GM12878 (cell line): ENCODE measurements at regions not wholly inside any gene's neighbourhood (a gene's known extent, or its start where the extent isn't known, plus 50 kb on each side); places are given as distances from the start of the nearest gene placed in this dataset.

ENCODE experiments used
- ATAC-seq: fragments of 200-7000 bp; cut with Tn5 transposase; 3 replicates; pipeline ENCODE4 v1.9.1; 2020; ENCODE audit warnings: mild to moderate bottlenecking, moderate library complexity
- BruUV-seq: library from RNA; stranded (reverse); fragments of 400-500 nt; replicated peaks from 2 replicates; lab custom pipeline; 2021; lab: Mats Ljungman, UMichigan
- CTCF ChIA-PET: fragments of 300-600 bp; sonication (Branson Sonifier 250); formaldehyde crosslinking; extraction: SDS; loops from one replicate; lab custom pipeline; 2021; ENCODE audit warnings: inconsistent platforms; lab: Yijun Ruan, JAX
- POLR2A ChIA-PET: fragments of 350-600 bp; formaldehyde crosslinking; extraction: SDS; loops from one replicate; lab custom pipeline; 2021; ENCODE audit warnings: inconsistent platforms; lab: Charles Lee
- RAD21 ChIA-PET: fragments of 300-600 bp; sonication (Branson Sonifier 250); formaldehyde crosslinking; loops from one replicate; lab custom pipeline; 2023; ENCODE audit warnings: antibody characterized with exemption; ENCODE audit not compliant: unreplicated experiment; lab: Charles Lee
- SMC1A ChIA-PET: fragments of 300-600 bp; sonication (Branson Sonifier 250); formaldehyde crosslinking; loops from one replicate; lab custom pipeline; 2023; ENCODE audit not compliant: unreplicated experiment, uncharacterized antibody; lab: Charles Lee
- DNase-seq: peaks from one replicate; pipeline ENCODE4 v3.0.0-alpha.2; 2011; ENCODE audit warnings: low read depth, low spot score
- FAIRE-seq: peaks from 3 replicates; lab custom pipeline; 2011; peaks lifted over from hg19 to GRCh38; lab: Jason Lieb, UNC
- H2AFZ ChIP-seq: 2 replicates; pipeline ENCODE4 v1.6.0; 2011; ENCODE audit warnings: low read depth, low read length, control low read depth; ENCODE audit not compliant: control insufficient read depth
- H3K27ac ChIP-seq: 2 replicates; pipeline ENCODE4 v1.5.1; 2011; ENCODE audit warnings: control low read depth; ENCODE audit not compliant: control insufficient read depth, insufficient read depth
- H3K27me3 ChIP-seq, 2 experiments: replicated peaks in 1 of 2; 2 replicates each; pipeline versions ENCODE4 v1.6.0 to v1.6.1; 2011; ENCODE audit warnings: low read length in 1 of 2; ENCODE audit not compliant: control insufficient read depth in 2 of 2, insufficient read depth in 2 of 2
- H3K36me3 ChIP-seq, 2 experiments: 2 replicates each; pipeline ENCODE4 v1.5.1; 2011; ENCODE audit warnings: low read length in 1 of 2; ENCODE audit not compliant: control insufficient read depth in 2 of 2, insufficient read depth in 2 of 2
- H3K4me1 ChIP-seq: 2 replicates; pipeline ENCODE4 v1.6.1; 2011; ENCODE audit warnings: mild to moderate bottlenecking, low read length, moderate library complexity, mixed read lengths; ENCODE audit not compliant: control insufficient read depth, insufficient read depth
- H3K4me2 ChIP-seq: 2 replicates; pipeline ENCODE4 v1.6.0; 2011; ENCODE audit warnings: control low read depth; ENCODE audit not compliant: control insufficient read depth, insufficient read depth
- H3K4me3 ChIP-seq: fragments of 200-600 bp; sonication (generic); 2 replicates; pipeline ENCODE4 v1.5.1; 2016
- H3K79me2 ChIP-seq: 2 replicates; pipeline ENCODE4 v1.6.0; 2011; ENCODE audit warnings: low read length; ENCODE audit not compliant: control insufficient read depth, insufficient read depth
- H3K9ac ChIP-seq: 2 replicates; pipeline ENCODE4 v1.8.0; 2011; ENCODE audit warnings: low read length, control low read depth, mixed read lengths; ENCODE audit not compliant: control insufficient read depth, insufficient read depth
- H3K9me3 ChIP-seq: replicated peaks from 3 replicates; pipeline ENCODE4 v1.5.1; 2011; ENCODE audit warnings: mild to moderate bottlenecking, low read length; ENCODE audit not compliant: control insufficient read depth, insufficient read depth
- H4K20me1 ChIP-seq: 2 replicates; pipeline ENCODE4 v1.6.0; 2011; ENCODE audit not compliant: control insufficient read depth, insufficient read depth
- ASH2L ChIP-seq: fragments of 300-600, 200-600 bp; sonication (generic); IDR thresholded peaks from 2 replicates; pipeline ENCODE4 v1.6.1; 2017; ENCODE audit warnings: low read depth, mild to moderate bottlenecking, borderline replicate concordance
- BMI1 ChIP-seq: fragments of 450-650 bp; IDR thresholded peaks from 2 replicates; pipeline ENCODE4 v1.6.1; 2016; ENCODE audit warnings: mild to moderate bottlenecking, moderate library complexity, borderline replicate concordance
- CBX5 ChIP-seq: sonication (generic); IDR thresholded peaks from 2 replicates; pipeline ENCODE4 v1.6.1; 2016; ENCODE audit warnings: low read depth, moderate library complexity, mild to moderate bottlenecking, inconsistent platforms
- CEBPB ChIP-seq, 2 experiments: fragments of 150-350 bp in 1 of 2; IDR thresholded peaks; 2 replicates each; pipeline ENCODE4 v1.6.1; 2012 to 2014; ENCODE audit warnings: low read depth in 2 of 2, low read length in 2 of 2, borderline replicate concordance in 1 of 2, inconsistent platforms in 1 of 2
- CHD1 ChIP-seq: IDR thresholded peaks from 2 replicates; pipeline ENCODE4 v1.6.1; 2012; ENCODE audit warnings: low read depth, low read length, improper control_type of control experiment
- ESRRA ChIP-seq: IDR thresholded peaks from 2 replicates; pipeline ENCODE4 v1.6.1; 2012; ENCODE audit warnings: mild to moderate bottlenecking, low read length, improper control_type of control experiment
- IRF5 ChIP-seq: fragments of 450-650 bp; IDR thresholded peaks from 2 replicates; pipeline ENCODE4 v1.6.1; 2017; ENCODE audit warnings: borderline replicate concordance
- MYC ChIP-seq: IDR thresholded peaks from 2 replicates; pipeline ENCODE4 v1.6.1; 2011; ENCODE audit warnings: mild to moderate bottlenecking, low read length, moderate library complexity, inconsistent platforms; ENCODE audit not compliant: insufficient read depth, insufficient replicate concordance, insufficient read length, severe bottlenecking
- NR2C2 ChIP-seq: IDR thresholded peaks from 2 replicates; pipeline ENCODE4 v1.6.1; 2011; ENCODE audit warnings: borderline replicate concordance, low read depth; ENCODE audit not compliant: control insufficient read depth, insufficient read length
- NRF1 ChIP-seq: conservative IDR thresholded peaks from 2 replicates; pipeline ENCODE4 v1.6.1; 2011; ENCODE audit warnings: mild to moderate bottlenecking, low read depth, low read length, improper control_type of control experiment
- PRDM15 ChIP-seq: fragments of 450-650 bp; formaldehyde crosslinking; IDR thresholded peaks from 2 replicates; pipeline ENCODE4 v1.4.0; 2020; ENCODE audit warnings: mild to moderate bottlenecking, moderate library complexity
- RAD51 ChIP-seq: fragments of 450-650 bp; IDR thresholded peaks from 2 replicates; pipeline ENCODE4 v1.6.1; 2016; ENCODE audit warnings: moderate library complexity, mild to moderate bottlenecking, inconsistent platforms
- SMAD1 ChIP-seq: fragments of 450-650 bp; IDR thresholded peaks from 2 replicates; pipeline ENCODE4 v1.6.1; 2018; ENCODE audit warnings: mild to moderate bottlenecking, low read depth; ENCODE audit not compliant: partially characterized antibody
- TARDBP ChIP-seq: IDR thresholded peaks from 2 replicates; pipeline ENCODE4 v1.6.1; 2016; ENCODE audit warnings: borderline replicate concordance
- YBX1 ChIP-seq: fragments of 450-650 bp; IDR thresholded peaks from 2 replicates; pipeline ENCODE4 v1.6.1; 2016; ENCODE audit warnings: antibody characterized with exemption
- ZNF217 ChIP-seq: fragments of 450-650 bp; IDR thresholded peaks from 2 replicates; pipeline ENCODE4 v1.6.1; 2017; ENCODE audit warnings: antibody characterized with exemption, mild to moderate bottlenecking
- ZNF24 ChIP-seq: fragments of 450-650 bp; IDR thresholded peaks from 2 replicates; pipeline ENCODE4 v1.6.1; 2017; ENCODE audit warnings: antibody characterized with exemption, mild to moderate bottlenecking
- ZNF622 ChIP-seq: fragments of 450-650 bp; IDR thresholded peaks from 2 replicates; pipeline ENCODE4 v1.6.1; 2017; ENCODE audit warnings: mild to moderate bottlenecking, inconsistent platforms
- ZSCAN29 ChIP-seq: fragments of 450-650 bp; IDR thresholded peaks from 2 replicates; pipeline ENCODE4 v1.6.1; 2017; ENCODE audit warnings: mild to moderate bottlenecking, moderate library complexity
- WGBS: methylation state at CpG from one replicate; pipeline ENCODE4 v1.1.6; 2016; ENCODE audit warnings: low lambda C conversion rate; ENCODE audit not compliant: insufficient replicate concordance, insufficient coverage; ENCODE audit errors: missing lambda C conversion rate; 5-methylcytosine and 5-hydroxymethylcytosine counted together
- in situ Hi-C: fragments of 300-500 bp; cut with MboI; formaldehyde crosslinking; loops from 9 replicates; pipeline ENCODE4 v1.14.3; 2018; ENCODE audit warnings: mixed read lengths
- intact Hi-C: fragments of 100-400 bp; cut with micrococcal nuclease; formaldehyde crosslinking; loops from one replicate; pipeline ENCODE4 v1.14.2; 2022; ENCODE audit not compliant: unreplicated experiment

GRCh38 chr13:106117640-106118039, 417.8 kb downstream of the EFNB2 start:
- intact Hi-C loops = no loop called here

More at GRCh38 chr13:106117640-106118039, 417.8 kb downstream of the EFNB2 start:
- TF ChIP-seq TARDBP (no peak), ZNF24 (no peak), CBX5 (no peak), YBX1 (no peak), ZNF217 (no peak), PRDM15 (no peak), ZSCAN29 (no peak), SMAD1 (no peak), MYC (no peak), NR2C2 (no peak), ASH2L (no peak), RAD51 (no peak), CHD1 (no peak), IRF5 (no peak), NRF1 (no peak), ZNF622 (no peak), CEBPB (IDR thresholded peaks at IDR 0.05; ENCODE audit: borderline replicate concordance in 1 of 2, low read depth in 2 of 2, low read length in 2 of 2) (no peak), BMI1 (no peak), ESRRA (no peak)
- no peak overlapping the region for H3K4me3 ChIP-seq
- BruUV-seq = no TSS peak
- RAD21 ChIA-PET = interaction anchor here (0.6 to 1.8 kb wide), 2 partner anchors 17 to 33 kb away, joined by 3 to 6 read pairs; no protein-coding TSS in a partner anchor
- no peaks in the 10 kb centered on the region for H3K79me2 ChIP-seq
- H3K4me1 ChIP-seq = no peaks in the 10 kb centered on the region
- no peaks in the 10 kb centered on the region for H3K9me3 ChIP-seq
- POLR2A ChIA-PET = no interaction called here
- H3K4me2 ChIP-seq = no peak overlapping the region
- in situ Hi-C loops = no loop called here
- CTCF ChIA-PET = interaction anchor here (0.6 kb wide), 1 partner anchor 13 kb away, joined by 4 read pairs; no protein-coding TSS in a partner anchor
- no peaks in the 10 kb centered on the region for H4K20me1 ChIP-seq
- FAIRE-seq = no peak
- H3K27me3 ChIP-seq = no peaks in the 10 kb centered on the region
- no peaks in the 10 kb centered on the region for H3K36me3 ChIP-seq
- no peak for DNase-seq
- ATAC-seq = no peak
- no peak overlapping the region for H3K9ac ChIP-seq
- no peak overlapping the region for H3K27ac ChIP-seq
- SMC1A ChIA-PET = interaction anchor here (0.7 to 2.5 kb wide), 4 partner anchors 10 to 33 kb away, joined by 3 to 9 read pairs (median 5); no protein-coding TSS in a partner anchor
- WGBS = 67% methylated on average over 4 of the region's 4 CpGs
- no peak overlapping the region for H2AFZ ChIP-seq
